ENCODE measurements at regions not wholly inside any gene's neighbourhood (a gene's known extent, or its start where the extent isn't known, plus 50 kb on each side); places are given as distances from the start of the nearest gene placed in this dataset.

DNA sequence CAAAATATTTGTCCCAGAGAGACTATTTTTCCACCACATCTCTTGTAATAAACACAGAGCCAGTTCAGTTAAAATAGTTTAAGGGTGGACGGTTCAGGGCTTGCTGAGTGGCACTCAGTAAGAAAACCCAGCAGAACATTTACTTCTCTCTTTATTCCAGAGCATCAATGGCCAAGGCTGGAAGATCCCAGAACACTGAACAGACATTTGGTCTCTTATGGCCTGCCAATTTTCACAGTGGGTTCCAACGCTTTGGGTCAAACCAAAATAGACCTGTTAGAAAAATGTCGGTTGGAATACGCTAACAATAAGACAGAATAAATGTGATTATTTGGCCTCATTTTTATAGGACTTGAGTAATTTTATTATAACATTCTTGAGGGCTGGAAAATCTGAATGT is 580.3 kb upstream of the TMEFF2 start:
- no peak for DNase-seq (ENCODE audit: low read depth)
- no peak overlapping the region for H3K4me3 ChIP-seq (ENCODE audit: low read depth, low read length)
- TF ChIP-seq CTCF (IDR thresholded peaks at IDR 0.05; ENCODE audit: insufficient read depth, low read depth, low read length) = no peak

GRCh38 chr2:192773044-192773443 is 578.3 kb upstream of the TMEFF2 start:
- H3K4me3 ChIP-seq (ENCODE audit: low read depth, low read length) = no peak overlapping the region
- TF ChIP-seq CTCF (IDR thresholded peaks at IDR 0.05; ENCODE audit: insufficient read depth, low read depth, low read length) = no peak
- DNase-seq (ENCODE audit: low read depth) = no peak

- no peak for DNase-seq (ENCODE audit: low read depth)
- no peak overlapping the region for H3K4me3 ChIP-seq (ENCODE audit: low read depth, low read length)
- TF ChIP-seq CTCF (IDR thresholded peaks at IDR 0.05; ENCODE audit: insufficient read depth, low read depth, low read length) = no peak
Measured at GRCh38 chr2:192749611-192750200, 555.0 kb upstream of the TMEFF2 start.

DNA sequence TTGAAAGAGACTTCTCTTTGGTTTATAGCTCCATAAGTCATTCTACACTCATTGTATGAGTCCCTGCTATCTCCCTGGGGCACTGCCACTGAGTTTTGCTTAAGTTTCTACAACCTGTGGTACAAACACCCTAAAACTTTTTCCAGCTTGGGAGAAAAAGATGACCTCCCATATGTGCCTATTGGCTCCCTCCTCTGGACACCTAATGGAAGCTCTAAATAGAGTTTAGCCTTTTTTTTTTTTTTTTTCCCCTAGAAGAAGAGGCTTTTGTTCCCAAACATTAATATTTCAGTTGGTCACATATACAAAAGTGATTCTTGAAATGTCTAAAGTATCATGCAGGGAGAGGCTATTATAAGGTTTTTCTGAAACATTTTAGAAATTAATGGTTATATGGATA is 547.2 kb upstream of the TMEFF2 start:
- H3K4me3 ChIP-seq (ENCODE audit: low read depth, low read length) = no peak overlapping the region
- no peak for TF ChIP-seq CTCF (IDR thresholded peaks at IDR 0.05; ENCODE audit: insufficient read depth, low read depth, low read length)
- DNase-seq (ENCODE audit: low read depth) = no peak

GRCh38 chr2:192735447-192735846 is 540.7 kb upstream of the TMEFF2 start:
- H3K4me3 ChIP-seq (ENCODE audit: low read depth, low read length) = no peak overlapping the region
- no peak for DNase-seq (ENCODE audit: low read depth)
- TF ChIP-seq CTCF (IDR thresholded peaks at IDR 0.05; ENCODE audit: insufficient read depth, low read depth, low read length) = no peak

DNA sequence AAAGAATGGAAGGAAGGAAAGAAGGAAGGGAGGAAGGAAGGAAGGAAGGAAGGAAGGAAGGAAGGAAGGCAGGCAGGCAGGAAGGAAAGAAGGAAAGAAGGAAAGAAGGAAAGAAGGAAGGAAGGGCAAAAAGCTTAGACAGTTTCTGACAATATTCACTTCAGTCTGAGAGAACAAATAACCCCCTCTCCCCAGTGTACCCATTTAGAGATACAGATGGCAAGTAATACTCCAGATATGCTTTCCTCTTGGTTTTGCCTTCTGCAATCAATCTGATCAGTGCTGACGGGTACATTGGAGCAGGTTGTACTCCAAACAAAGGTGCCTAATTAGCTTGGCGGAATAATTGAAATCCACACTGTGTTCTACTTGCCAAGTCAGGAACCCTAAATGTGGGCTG is 534.6 kb upstream of the TMEFF2 start:
- DNase-seq (ENCODE audit: low read depth) = no peak
- no peak for TF ChIP-seq CTCF (IDR thresholded peaks at IDR 0.05; ENCODE audit: insufficient read depth, low read depth, low read length)
- H3K4me3 ChIP-seq (ENCODE audit: low read depth, low read length) = no peak overlapping the region

DNA sequence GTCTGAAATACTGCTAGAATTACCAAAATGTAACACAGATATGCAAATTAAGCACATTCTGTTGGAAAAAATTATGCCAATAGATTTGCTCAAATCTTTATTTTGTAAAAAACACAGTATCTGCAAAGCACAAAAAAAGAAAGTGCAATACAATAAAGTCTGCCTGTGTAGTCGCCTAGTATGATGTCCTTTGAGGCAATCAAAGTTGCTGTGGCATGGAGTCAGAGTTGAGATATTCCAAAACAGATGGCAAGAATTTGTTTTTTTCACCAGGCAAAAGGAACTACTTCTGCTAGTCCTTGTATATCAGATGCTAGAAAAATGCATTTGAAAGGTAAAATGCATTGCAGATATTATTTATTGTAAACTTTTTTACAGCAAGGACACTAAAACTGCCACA is 531.3 kb upstream of the TMEFF2 start:
- TF ChIP-seq CTCF (IDR thresholded peaks at IDR 0.05; ENCODE audit: insufficient read depth, low read depth, low read length) = no peak
- H3K4me3 ChIP-seq (ENCODE audit: low read depth, low read length) = no peak overlapping the region
- no peak for DNase-seq (ENCODE audit: low read depth)

Measured in fibroblast of villous mesenchyme (primary cell).